ENCODE measurements at regions not wholly inside any gene's neighbourhood (a gene's known extent, or its start where the extent isn't known, plus 50 kb on each side); places are given as distances from the start of the nearest gene placed in this dataset.
A peak's percentile ranks its signal among the peaks of the same experiment; 100 is the strongest.
"Not testable (repeated sequence)": the region's sequence is repeated elsewhere in the genome, so short reads cannot be mapped to it uniquely, and the experiment has no call there.

GRCh38 chr14:101616202-101616601, 54.9 kb downstream of the DIO3 start:
- DNase-seq = no peak

GRCh38 chr14:101619484-101619883, 58.2 kb downstream of the DIO3 start:
- no peak for DNase-seq

- no peak for DNase-seq
Measured at GRCh38 chr14:101620031-101620788, 58.9 kb downstream of the DIO3 start.

GRCh38 chr14:101620821-101621785, 59.8 kb downstream of the DIO3 start:
- no peak for DNase-seq

GRCh38 chr14:101622251-101623076, 61.2 kb downstream of the DIO3 start:
- no peak for DNase-seq

GRCh38 chr14:101623077-101623372, 61.7 kb downstream of the DIO3 start:
- DNase-seq = no peak

GRCh38 chr14:101623685-101624444, 62.6 kb downstream of the DIO3 start:
- DNase-seq = no peak

GRCh38 chr14:101624536-101624935, 63.2 kb downstream of the DIO3 start:
- no peak for DNase-seq

- no peak for DNase-seq
Measured at GRCh38 chr14:101625336-101626097, 64.2 kb downstream of the DIO3 start.

GRCh38 chr14:101626331-101626730, 65.0 kb downstream of the DIO3 start:
- DNase-seq = no peak

- DNase-seq = no peak
Measured at GRCh38 chr14:101627915-101628262, 66.6 kb downstream of the DIO3 start.

- peak; percentile 65 for DNase-seq
Measured at GRCh38 chr14:101628471-101628966, 67.2 kb downstream of the DIO3 start.

GRCh38 chr14:101628975-101629374, 67.7 kb downstream of the DIO3 start:
- no peak for DNase-seq

- DNase-seq = no peak
Measured at GRCh38 chr14:101630056-101630965, 69.0 kb downstream of the DIO3 start.

GRCh38 chr14:101631199-101631598, 69.9 kb downstream of the DIO3 start:
- DNase-seq = no peak

- not testable (repeated sequence) for DNase-seq
Measured at GRCh38 chr14:101631970-101632369, 70.7 kb downstream of the DIO3 start.

GRCh38 chr14:101632520-101632919, 71.2 kb downstream of the DIO3 start:
- DNase-seq = no peak

GRCh38 chr14:101633276-101633675, 72.0 kb downstream of the DIO3 start:
- DNase-seq = no peak

GRCh38 chr14:101634202-101634849, 73.0 kb downstream of the DIO3 start:
- DNase-seq = no peak

Measured in fibroblast of skin of abdomen (primary cell).